PFSK-1 (cell line): ENCODE measurements at regions not wholly inside any gene's neighbourhood (a gene's known extent, or its start where the extent isn't known, plus 50 kb on each side); places are given as distances from the start of the nearest gene placed in this dataset.

Experiments used
- FOXP2 ChIP-seq: optimal IDR thresholded peaks from 2 replicates; pipeline ENCODE3; 2011; ENCODE audit warnings: borderline replicate concordance, control low read depth, inconsistent platforms; ENCODE audit not compliant: insufficient read depth; ENCODE audit errors: extremely low read length, extremely low read depth
- POLR2AphosphoS5 ChIP-seq: IDR thresholded peaks from 2 replicates; pipeline ENCODE4 v1.6.1; 2012; ENCODE audit warnings: low read depth, mild to moderate bottlenecking, control low read depth, low read length, moderate library complexity
- SIN3A ChIP-seq: IDR thresholded peaks from 2 replicates; pipeline ENCODE4 v1.6.1; 2012; ENCODE audit warnings: mild to moderate bottlenecking, low read length, moderate library complexity, borderline replicate concordance; ENCODE audit not compliant: insufficient read depth
- TAF1 ChIP-seq: IDR thresholded peaks from 2 replicates; pipeline ENCODE4 v1.6.1; 2012; ENCODE audit warnings: low read length, control low read depth, borderline replicate concordance; ENCODE audit not compliant: insufficient read depth
- TF ChIP-seq, protein P1 (sequence below), 2 experiments: IDR thresholded peaks; 2 replicates each; pipeline versions ENCODE4 v1.6.1 to v1.8.0; 2011 to 2012; ENCODE audit warnings: low read depth in 2 of 2, low read length in 2 of 2, control low read depth in 1 of 2, inconsistent platforms in 1 of 2, mild to moderate bottlenecking in 1 of 2, moderate library complexity in 1 of 2; ENCODE audit not compliant: insufficient read depth in 1 of 2

DNA sequence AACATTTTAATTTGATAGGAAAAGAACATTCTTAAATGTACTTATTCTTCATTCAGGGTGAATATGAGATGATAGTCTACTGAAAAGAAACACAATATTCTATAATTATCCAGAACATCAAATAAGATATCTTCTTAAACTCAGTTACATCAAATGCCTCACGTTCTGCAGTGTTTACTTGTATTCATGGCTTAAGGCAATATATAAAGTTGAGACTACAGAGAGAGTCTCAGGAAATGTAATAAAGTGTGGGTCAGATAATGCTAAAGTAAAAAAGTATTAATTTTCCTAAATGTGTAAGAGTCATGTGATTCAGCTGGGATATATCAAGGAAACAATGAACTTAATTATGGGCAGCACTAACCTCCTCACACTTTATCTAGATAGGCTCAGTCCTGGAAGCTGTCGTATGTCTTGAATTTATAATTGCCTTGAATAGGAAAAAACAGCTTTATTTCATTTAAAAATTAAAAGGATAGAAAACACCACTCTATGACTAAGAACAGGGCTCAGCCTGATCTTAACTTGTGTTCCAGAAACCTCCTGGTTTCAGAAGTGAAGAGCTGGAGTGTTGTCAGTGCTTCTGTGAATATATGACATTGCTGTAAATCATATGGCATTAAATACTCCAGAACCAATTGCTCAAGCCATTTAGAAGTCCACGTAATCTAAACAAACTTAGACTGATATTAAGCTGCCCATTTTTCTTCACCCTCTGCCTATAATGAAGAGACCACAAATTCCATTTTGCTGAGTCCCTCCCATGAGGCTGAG is 240.2 kb downstream of the FSIP2 start:
- no peak for TF ChIP-seq FOXP2
- TF ChIP-seq TAF1 = no peak
- no peak for TF ChIP-seq POLR2AphosphoS5
- TF ChIP-seq, protein P1, sequence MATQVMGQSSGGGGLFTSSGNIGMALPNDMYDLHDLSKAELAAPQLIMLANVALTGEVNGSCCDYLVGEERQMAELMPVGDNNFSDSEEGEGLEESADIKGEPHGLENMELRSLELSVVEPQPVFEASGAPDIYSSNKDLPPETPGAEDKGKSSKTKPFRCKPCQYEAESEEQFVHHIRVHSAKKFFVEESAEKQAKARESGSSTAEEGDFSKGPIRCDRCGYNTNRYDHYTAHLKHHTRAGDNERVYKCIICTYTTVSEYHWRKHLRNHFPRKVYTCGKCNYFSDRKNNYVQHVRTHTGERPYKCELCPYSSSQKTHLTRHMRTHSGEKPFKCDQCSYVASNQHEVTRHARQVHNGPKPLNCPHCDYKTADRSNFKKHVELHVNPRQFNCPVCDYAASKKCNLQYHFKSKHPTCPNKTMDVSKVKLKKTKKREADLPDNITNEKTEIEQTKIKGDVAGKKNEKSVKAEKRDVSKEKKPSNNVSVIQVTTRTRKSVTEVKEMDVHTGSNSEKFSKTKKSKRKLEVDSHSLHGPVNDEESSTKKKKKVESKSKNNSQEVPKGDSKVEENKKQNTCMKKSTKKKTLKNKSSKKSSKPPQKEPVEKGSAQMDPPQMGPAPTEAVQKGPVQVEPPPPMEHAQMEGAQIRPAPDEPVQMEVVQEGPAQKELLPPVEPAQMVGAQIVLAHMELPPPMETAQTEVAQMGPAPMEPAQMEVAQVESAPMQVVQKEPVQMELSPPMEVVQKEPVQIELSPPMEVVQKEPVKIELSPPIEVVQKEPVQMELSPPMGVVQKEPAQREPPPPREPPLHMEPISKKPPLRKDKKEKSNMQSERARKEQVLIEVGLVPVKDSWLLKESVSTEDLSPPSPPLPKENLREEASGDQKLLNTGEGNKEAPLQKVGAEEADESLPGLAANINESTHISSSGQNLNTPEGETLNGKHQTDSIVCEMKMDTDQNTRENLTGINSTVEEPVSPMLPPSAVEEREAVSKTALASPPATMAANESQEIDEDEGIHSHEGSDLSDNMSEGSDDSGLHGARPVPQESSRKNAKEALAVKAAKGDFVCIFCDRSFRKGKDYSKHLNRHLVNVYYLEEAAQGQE (IDR thresholded peaks at IDR 0.05; ENCODE audit: insufficient read depth in 1 of 2, low read depth in 2 of 2, low read length in 2 of 2) = no peak
- no peak for TF ChIP-seq SIN3A

DNA sequence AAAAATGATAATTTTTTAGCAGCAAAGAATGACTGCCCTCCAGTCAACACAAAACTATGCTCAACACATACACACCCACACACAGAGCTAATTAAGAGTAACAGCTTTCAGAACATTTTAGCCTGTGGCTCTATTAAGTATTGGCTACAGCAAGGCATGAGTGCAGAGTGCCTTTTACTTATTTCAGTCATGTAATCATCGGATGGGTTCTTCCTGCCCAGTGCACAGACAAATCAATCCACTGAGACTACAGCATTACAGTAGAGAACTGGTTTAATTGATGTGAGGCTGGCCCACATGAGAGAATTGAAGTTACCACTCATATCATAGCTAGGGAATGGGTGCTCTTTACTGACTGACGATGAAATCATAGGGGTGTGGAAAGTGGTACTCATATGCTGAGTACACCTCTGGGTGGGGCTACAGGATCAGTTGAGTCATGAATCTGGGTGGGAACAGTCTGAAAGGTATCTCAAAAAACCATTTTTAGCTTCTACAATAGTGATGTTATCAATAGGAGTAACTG is 241.0 kb downstream of the FSIP2 start:
- TF ChIP-seq SIN3A (no peak), POLR2AphosphoS5 (no peak), FOXP2 (no peak), TAF1 (no peak)
- TF ChIP-seq, protein P1 (IDR thresholded peaks at IDR 0.05; ENCODE audit: insufficient read depth in 1 of 2, low read depth in 2 of 2, low read length in 2 of 2) = no peak

GRCh38 chr2:185980944-185981343 is 242.3 kb downstream of the FSIP2 start:
- TF ChIP-seq FOXP2 (no peak), SIN3A (no peak), POLR2AphosphoS5 (no peak)

GRCh38 chr2:185984670-185985069 is 246.1 kb downstream of the FSIP2 start:
- TF ChIP-seq SIN3A = no peak
- TF ChIP-seq FOXP2 = no peak
- TF ChIP-seq TAF1 = no peak
- TF ChIP-seq, protein P1 (IDR thresholded peaks at IDR 0.05; ENCODE audit: insufficient read depth in 1 of 2, low read depth in 2 of 2, low read length in 2 of 2) = no peak
- no peak for TF ChIP-seq POLR2AphosphoS5

DNA sequence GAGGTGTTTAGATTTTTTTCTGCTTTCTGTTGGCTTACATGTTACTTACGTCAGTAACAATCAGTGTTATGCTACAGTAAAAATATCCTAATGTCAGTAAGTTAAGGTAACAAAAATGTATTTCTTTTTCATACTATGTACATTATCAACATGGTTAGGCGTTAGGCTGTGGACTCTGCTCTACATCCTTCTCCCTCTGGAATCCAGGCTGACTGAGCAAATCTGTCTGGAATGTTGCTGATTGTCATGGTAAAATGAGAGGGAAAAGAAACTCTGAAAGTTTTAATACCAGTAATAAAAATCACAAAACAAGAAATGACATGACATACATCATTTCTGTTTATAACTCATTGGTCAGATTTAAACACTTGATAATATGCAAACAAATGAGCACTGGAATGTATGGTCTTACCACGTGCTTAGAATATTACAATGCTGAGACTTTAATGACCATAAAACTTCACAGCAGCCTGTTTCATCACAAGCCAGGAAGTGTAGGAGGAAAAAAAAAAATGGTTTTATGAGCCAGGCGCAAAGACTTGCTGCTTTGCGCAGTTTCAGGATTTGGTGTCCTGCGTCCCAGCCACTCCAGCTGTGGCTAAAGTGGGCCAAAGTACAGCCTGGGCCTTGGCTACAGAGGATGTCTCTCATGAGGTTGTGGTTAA is 252.4 kb downstream of the FSIP2 start:
- TF ChIP-seq, protein P1 (IDR thresholded peaks at IDR 0.05; ENCODE audit: insufficient read depth in 1 of 2, low read depth in 2 of 2, low read length in 2 of 2) = no peak
- TF ChIP-seq SIN3A (no peak), FOXP2 (no peak), POLR2AphosphoS5 (no peak), TAF1 (no peak)
